ENCODE measurements at regions not wholly inside any gene's neighbourhood (a gene's known extent, or its start where the extent isn't known, plus 50 kb on each side); places are given as distances from the start of the nearest gene placed in this dataset.

- no peak for ATAC-seq (ENCODE audit: insufficient number of reproducible peaks, low FRiP score, low read depth)
- Histone ChIP-seq H3K27ac (no peak overlapping the region), H3K36me3 (no peaks in the 10 kb centered on the region), H3K4me3 (no peak overlapping the region), H3K4me1 (ENCODE audit: control insufficient read depth in 1 of 2, low read depth in 2 of 2) (no peaks in the 10 kb centered on the region), H3K27me3 (replicated peaks; ENCODE audit: insufficient read depth) (no peaks in the 10 kb centered on the region), H3K9me3 (no peaks in the 10 kb centered on the region)
- no peak for DNase-seq (ENCODE audit: low spot score)
- no peak for TF ChIP-seq CTCF (IDR thresholded peaks at IDR 0.05)
Measured at GRCh38 chr5:87768190-87768589, 355.5 kb upstream of the CCNH start.

- Histone ChIP-seq H3K27ac (no peak overlapping the region), H3K27me3 (replicated peaks; ENCODE audit: insufficient read depth) (no peaks in the 10 kb centered on the region), H3K9me3 (no peaks in the 10 kb centered on the region), H3K4me1 (ENCODE audit: control insufficient read depth in 1 of 2, low read depth in 2 of 2) (no peaks in the 10 kb centered on the region), H3K36me3 (no peaks in the 10 kb centered on the region), H3K4me3 (no peak overlapping the region)
- no peak for DNase-seq (ENCODE audit: low spot score)
- ATAC-seq (ENCODE audit: insufficient number of reproducible peaks, low FRiP score, low read depth): no peak
- no peak for TF ChIP-seq CTCF (IDR thresholded peaks at IDR 0.05)
Measured at GRCh38 chr5:87765009-87765408, 352.3 kb upstream of the CCNH start.

GRCh38 chr5:87762631-87763030 is 349.9 kb upstream of the CCNH start:
- no peaks in the 10 kb centered on the region for H3K4me1 ChIP-seq (ENCODE audit: control insufficient read depth in 1 of 2, low read depth in 2 of 2)
- H3K27me3 ChIP-seq (replicated peaks; ENCODE audit: insufficient read depth): no peaks in the 10 kb centered on the region
- H3K9me3 ChIP-seq: no peaks in the 10 kb centered on the region
- no peaks in the 10 kb centered on the region for H3K36me3 ChIP-seq
- DNase-seq (ENCODE audit: low spot score) (no peak), ATAC-seq (ENCODE audit: insufficient number of reproducible peaks, low FRiP score, low read depth) (no peak)
- no peak overlapping the region for H3K27ac ChIP-seq
- TF ChIP-seq CTCF (IDR thresholded peaks at IDR 0.05): no peak
- no peak overlapping the region for H3K4me3 ChIP-seq

GRCh38 chr5:87756951-87757350 is 344.2 kb upstream of the CCNH start:
- TF ChIP-seq CTCF (IDR thresholded peaks at IDR 0.05): no peak
- DNase-seq (ENCODE audit: low spot score) (no peak), ATAC-seq (ENCODE audit: insufficient number of reproducible peaks, low FRiP score, low read depth) (no peak)
- Histone ChIP-seq H3K27ac (no peak overlapping the region), H3K4me3 (no peak overlapping the region), H3K4me1 (ENCODE audit: control insufficient read depth in 1 of 2, low read depth in 2 of 2) (no peaks in the 10 kb centered on the region), H3K36me3 (no peaks in the 10 kb centered on the region), H3K9me3 (no peaks in the 10 kb centered on the region), H3K27me3 (replicated peaks; ENCODE audit: insufficient read depth) (no peaks in the 10 kb centered on the region)

GRCh38 chr5:87755360-87755759 is 342.6 kb upstream of the CCNH start:
- H3K9me3 ChIP-seq: no peaks in the 10 kb centered on the region
- H3K27ac ChIP-seq: no peak overlapping the region
- ATAC-seq (ENCODE audit: insufficient number of reproducible peaks, low FRiP score, low read depth): no peak

More at GRCh38 chr5:87755360-87755759, 342.6 kb upstream of the CCNH start:
- TF ChIP-seq CTCF (IDR thresholded peaks at IDR 0.05): no peak
- Histone ChIP-seq H3K4me1 (ENCODE audit: control insufficient read depth in 1 of 2, low read depth in 2 of 2) (no peaks in the 10 kb centered on the region), H3K4me3 (no peak overlapping the region), H3K27me3 (replicated peaks; ENCODE audit: insufficient read depth) (no peaks in the 10 kb centered on the region), H3K36me3 (no peaks in the 10 kb centered on the region)
- no peak for DNase-seq (ENCODE audit: low spot score)

Data from thoracic aorta (tissue), 2 donors.